AG04449 (cell line): ENCODE measurements at regions not wholly inside any gene's neighbourhood (a gene's known extent, or its start where the extent isn't known, plus 50 kb on each side); places are given as distances from the start of the nearest gene placed in this dataset.

Experiments used
- CTCF ChIA-PET: fragments of 350-600 bp; formaldehyde crosslinking; extraction: SDS; loops from one replicate; lab custom pipeline; 2021; ENCODE audit warnings: antibody characterized with exemption; lab: Yijun Ruan, JAX
- POLR2A ChIA-PET: fragments of 400-600, 350-600 bp; formaldehyde crosslinking; extraction: SDS; loops from one replicate; lab custom pipeline; 2020; ENCODE audit warnings: antibody characterized with exemption, inconsistent platforms; lab: Yijun Ruan, JAX
- DNase-seq: peaks from one replicate; pipeline ENCODE4 v3.0.0-alpha.2; 2010; ENCODE audit warnings: low read depth, low spot score
- H3K4me3 ChIP-seq: 2 replicates; pipeline ENCODE4 v1.5.1; 2011; ENCODE audit warnings: low read depth, mild to moderate bottlenecking, control low read depth, low read length
- TF ChIP-seq, protein P1 (sequence below): IDR thresholded peaks from one replicate; pipeline ENCODE4 v1.5.1; 2011; ENCODE audit warnings: mild to moderate bottlenecking, moderate library complexity, low read length, control low read depth, inconsistent platforms; ENCODE audit not compliant: insufficient read depth; ENCODE audit errors: missing control alignments

DNA sequence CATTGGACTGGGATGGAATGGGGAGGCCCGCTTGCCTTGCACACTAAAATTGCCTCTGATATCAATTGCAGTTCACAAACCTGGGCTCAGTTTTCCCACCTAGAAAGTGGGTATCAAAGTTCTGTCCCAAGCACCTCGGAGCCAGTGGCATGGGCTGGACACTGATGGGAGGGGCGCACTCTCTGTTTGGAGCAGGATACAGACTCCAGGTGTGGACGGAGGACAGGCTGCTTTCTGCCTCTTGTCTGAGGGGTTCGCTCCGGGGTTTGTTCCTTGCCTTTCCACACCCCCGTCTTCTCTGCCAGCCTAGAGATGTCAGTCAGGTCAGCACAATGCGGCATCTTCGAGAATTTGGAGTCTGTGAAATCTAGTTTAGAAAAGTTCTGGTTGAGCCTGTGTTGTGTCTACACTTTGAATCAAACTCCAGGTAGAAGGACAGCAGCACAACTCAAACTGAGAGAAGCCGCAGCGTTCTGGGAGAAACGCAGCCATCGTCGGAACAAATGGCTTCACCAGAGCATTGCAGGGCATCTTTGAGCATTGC lies 141.9 kb downstream of the TEX29 start:
- TF ChIP-seq, protein P1, sequence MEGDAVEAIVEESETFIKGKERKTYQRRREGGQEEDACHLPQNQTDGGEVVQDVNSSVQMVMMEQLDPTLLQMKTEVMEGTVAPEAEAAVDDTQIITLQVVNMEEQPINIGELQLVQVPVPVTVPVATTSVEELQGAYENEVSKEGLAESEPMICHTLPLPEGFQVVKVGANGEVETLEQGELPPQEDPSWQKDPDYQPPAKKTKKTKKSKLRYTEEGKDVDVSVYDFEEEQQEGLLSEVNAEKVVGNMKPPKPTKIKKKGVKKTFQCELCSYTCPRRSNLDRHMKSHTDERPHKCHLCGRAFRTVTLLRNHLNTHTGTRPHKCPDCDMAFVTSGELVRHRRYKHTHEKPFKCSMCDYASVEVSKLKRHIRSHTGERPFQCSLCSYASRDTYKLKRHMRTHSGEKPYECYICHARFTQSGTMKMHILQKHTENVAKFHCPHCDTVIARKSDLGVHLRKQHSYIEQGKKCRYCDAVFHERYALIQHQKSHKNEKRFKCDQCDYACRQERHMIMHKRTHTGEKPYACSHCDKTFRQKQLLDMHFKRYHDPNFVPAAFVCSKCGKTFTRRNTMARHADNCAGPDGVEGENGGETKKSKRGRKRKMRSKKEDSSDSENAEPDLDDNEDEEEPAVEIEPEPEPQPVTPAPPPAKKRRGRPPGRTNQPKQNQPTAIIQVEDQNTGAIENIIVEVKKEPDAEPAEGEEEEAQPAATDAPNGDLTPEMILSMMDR, result no peak
- ChIA-PET POLR2A (no interaction called here), CTCF (interaction anchor here (0.8 to 6.0 kb wide), 4 partner anchors 9 to 395 kb away, joined by 3 to 29 read pairs (median 3); no protein-coding TSS in a partner anchor)
- DNase-seq, result no peak
- no peak overlapping the region for H3K4me3 ChIP-seq

DNA sequence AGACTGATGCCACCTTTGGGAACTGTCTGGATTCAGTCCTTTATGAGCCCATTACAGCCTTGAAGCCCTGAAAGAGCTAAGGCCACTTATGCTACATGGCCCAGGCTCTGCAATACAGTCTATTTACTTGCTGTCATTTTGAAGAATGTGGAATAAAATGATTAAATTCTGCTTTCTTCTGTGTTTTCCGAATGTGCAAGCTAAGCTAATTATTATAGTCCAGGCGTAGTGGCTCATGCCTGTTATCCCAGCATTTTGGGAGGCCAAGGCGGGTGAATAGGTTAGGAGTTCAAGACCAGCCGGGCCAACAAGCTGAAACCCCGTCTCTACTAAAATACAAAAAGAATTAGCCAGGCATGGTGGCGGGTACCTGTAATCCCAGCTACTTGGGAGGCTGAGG lies 142.5 kb downstream of the TEX29 start:
- POLR2A ChIA-PET, result no interaction called here
- no peak for DNase-seq
- CTCF ChIA-PET, result interaction anchor here (0.8 to 6.0 kb wide), 4 partner anchors 9 to 396 kb away, joined by 3 to 29 read pairs (median 3); no protein-coding TSS in a partner anchor

DNA sequence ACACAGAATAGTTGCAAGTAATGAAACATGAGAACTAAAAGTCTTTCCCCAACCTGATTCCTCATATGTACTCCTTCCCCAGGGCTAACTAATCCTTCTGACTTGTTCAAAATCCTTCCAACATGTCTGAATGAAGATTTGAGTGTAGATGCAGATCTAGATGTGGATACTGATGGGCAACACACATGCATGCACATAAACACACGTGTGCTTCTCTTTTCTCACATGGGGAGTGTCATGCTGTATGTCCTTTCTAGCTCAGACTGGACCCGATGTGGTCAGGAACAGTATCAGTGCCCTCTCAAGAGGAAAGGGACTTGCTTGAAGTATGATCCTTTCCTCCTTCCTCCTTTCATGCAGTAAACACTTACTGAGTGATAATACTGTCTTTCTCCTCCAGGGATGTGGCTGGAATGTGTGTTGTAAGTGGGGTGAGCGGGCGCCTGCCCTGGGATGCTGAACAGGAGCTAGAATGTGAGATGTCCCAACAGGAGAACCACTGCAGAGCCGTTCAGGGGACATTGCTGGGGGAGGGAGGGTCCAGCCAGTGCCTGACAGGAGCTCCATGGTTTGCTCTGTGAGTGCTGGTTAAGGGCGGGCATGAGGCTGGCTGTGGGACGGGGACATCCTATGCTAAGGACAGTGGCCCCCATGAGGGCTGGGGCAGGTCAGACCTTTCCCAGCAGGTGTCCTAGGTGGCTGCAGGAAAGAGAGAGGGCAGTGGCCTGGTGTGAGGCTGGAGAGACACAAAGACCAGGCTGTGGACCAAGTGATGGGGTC lies 146.9 kb downstream of the TEX29 start:
- H3K4me3 ChIP-seq, result no peak overlapping the region
- ChIA-PET POLR2A (no interaction called here), CTCF (no interaction called here)
- TF ChIP-seq, protein P1, result no peak
- DNase-seq, result no peak

More for the DNA sequence above, 142.5 kb downstream of the TEX29 start:
- TF ChIP-seq, protein P1, result no peak
- H3K4me3 ChIP-seq, result no peak overlapping the region

DNA sequence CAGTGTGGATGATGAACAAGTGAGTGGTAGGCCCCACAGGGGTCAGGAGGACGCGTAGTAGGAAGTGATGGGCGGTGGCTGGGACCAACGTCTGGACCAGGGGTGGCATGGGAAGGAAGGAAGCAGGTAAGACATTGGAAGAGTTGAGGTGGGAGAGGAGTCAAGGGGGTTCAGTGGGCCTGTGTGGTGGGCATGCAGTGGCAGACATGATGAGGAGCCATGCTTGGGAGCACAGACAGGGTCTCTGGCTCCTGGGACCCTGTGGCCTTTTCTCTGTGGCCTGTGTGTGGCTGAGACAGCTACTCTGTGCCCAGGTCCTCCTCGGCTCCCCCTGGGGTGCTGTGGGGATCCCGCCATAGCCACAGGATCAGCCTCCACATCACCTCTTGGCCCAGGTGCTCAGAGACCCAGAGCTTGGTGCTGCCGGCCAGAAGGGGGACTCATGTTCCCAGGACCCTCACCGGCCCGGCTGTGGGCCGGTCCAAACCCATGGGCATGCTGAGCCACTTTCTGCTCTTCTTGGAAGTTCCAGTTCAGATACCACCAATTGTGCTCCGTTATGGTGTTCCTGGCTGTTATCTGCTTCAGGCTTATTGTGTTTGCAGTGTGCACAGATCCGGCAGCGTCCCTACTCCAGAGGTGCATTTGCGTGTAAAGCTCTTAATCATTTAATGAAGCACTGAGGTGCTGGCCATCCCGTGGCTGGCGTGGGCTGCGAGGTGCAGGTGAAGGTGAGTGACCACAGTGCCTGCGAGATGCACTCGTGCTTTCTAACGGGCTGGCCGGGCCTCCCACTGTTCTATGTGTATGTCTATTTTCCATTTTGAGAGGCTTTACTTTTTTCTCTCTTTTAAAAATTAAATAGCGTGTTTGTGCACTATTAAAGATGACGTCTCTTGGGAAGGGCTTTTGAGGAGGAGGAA lies 147.9 kb downstream of the TEX29 start:
- TF ChIP-seq, protein P1, result no peak
- ChIA-PET CTCF (interaction anchor here (1.4 kb wide), 1 partner anchor 1138 kb away, joined by 4 read pairs; no protein-coding TSS in a partner anchor), POLR2A (no interaction called here)
- DNase-seq, result no peak
- H3K4me3 ChIP-seq, result no peak overlapping the region

DNA sequence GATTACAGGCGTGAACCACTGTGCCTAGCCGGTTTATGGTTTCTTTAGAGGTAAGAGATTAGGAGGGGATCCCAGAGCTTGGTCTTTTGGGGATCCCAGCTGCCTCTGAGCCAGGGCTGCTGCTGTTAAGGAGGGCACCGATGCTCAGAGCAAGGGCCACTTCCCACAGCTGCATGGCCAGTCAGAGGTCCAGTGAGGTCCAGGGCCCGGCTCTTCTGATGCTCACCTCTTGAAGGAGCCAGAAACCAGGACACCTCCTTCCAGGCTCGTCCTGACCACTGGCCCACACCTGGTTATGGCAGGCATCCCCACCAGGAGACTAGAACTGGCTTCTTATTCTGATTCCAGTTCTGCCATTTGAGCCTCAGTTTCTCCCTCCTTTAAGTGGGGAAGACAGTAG lies 149.0 kb downstream of the TEX29 start:
- DNase-seq, result no peak
- TF ChIP-seq, protein P1, result no peak
- H3K4me3 ChIP-seq, result no peak overlapping the region
- ChIA-PET CTCF (interaction anchor here (1.4 kb wide), 1 partner anchor 1137 kb away, joined by 4 read pairs; no protein-coding TSS in a partner anchor), POLR2A (no interaction called here)
